ENCODE measurements at regions not wholly inside any gene's neighbourhood (a gene's known extent, or its start where the extent isn't known, plus 50 kb on each side); places are given as distances from the start of the nearest gene placed in this dataset.

DNA sequence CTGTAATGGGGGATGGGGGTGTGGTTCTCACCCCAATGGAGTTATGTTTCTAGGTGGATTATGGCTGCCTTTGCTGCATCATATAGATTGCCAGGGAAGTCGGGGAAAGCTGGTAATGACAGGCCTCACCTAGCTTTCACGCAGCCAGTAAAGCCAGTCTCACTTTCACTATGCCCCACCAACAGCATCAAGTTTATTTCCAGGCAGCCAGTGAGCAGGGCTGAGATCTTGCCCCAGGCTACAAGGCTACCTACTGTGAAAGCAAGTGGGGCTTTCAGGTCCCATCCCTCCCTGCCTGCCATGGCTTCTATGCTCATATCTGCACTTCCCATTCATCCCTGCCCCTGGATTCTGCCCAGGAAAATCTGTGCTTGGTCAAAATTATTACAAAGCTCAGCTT lies 61.7 kb upstream of the NXPH1 start:
- TF ChIP-seq, protein P1, sequence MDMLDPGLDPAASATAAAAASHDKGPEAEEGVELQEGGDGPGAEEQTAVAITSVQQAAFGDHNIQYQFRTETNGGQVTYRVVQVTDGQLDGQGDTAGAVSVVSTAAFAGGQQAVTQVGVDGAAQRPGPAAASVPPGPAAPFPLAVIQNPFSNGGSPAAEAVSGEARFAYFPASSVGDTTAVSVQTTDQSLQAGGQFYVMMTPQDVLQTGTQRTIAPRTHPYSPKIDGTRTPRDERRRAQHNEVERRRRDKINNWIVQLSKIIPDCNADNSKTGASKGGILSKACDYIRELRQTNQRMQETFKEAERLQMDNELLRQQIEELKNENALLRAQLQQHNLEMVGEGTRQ (CRISPR knock-in tag; IDR thresholded peaks at IDR 0.05): no peak
- TF ChIP-seq, protein P2, sequence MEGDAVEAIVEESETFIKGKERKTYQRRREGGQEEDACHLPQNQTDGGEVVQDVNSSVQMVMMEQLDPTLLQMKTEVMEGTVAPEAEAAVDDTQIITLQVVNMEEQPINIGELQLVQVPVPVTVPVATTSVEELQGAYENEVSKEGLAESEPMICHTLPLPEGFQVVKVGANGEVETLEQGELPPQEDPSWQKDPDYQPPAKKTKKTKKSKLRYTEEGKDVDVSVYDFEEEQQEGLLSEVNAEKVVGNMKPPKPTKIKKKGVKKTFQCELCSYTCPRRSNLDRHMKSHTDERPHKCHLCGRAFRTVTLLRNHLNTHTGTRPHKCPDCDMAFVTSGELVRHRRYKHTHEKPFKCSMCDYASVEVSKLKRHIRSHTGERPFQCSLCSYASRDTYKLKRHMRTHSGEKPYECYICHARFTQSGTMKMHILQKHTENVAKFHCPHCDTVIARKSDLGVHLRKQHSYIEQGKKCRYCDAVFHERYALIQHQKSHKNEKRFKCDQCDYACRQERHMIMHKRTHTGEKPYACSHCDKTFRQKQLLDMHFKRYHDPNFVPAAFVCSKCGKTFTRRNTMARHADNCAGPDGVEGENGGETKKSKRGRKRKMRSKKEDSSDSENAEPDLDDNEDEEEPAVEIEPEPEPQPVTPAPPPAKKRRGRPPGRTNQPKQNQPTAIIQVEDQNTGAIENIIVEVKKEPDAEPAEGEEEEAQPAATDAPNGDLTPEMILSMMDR (IDR thresholded peaks at IDR 0.05): no peak
- TF ChIP-seq ZNF121 (CRISPR knock-in tag; IDR thresholded peaks at IDR 0.05) (no peak), JUN (CRISPR knock-in tag; IDR thresholded peaks at IDR 0.05) (no peak), ZNF138 (CRISPR knock-in tag; conservative IDR thresholded peaks at IDR 0.05) (no peak), ATF1 (CRISPR knock-in tag; IDR thresholded peaks at IDR 0.05) (no peak), ZNF232 (CRISPR knock-in tag; IDR thresholded peaks at IDR 0.05) (no peak), NR2C2 (CRISPR knock-in tag; IDR thresholded peaks at IDR 0.05) (no peak), ESRRA (CRISPR knock-in tag; IDR thresholded peaks at IDR 0.05; ENCODE audit: borderline replicate concordance) (no peak), CREM (CRISPR knock-in tag; IDR thresholded peaks at IDR 0.05) (no peak)
- TF ChIP-seq, protein P3, sequence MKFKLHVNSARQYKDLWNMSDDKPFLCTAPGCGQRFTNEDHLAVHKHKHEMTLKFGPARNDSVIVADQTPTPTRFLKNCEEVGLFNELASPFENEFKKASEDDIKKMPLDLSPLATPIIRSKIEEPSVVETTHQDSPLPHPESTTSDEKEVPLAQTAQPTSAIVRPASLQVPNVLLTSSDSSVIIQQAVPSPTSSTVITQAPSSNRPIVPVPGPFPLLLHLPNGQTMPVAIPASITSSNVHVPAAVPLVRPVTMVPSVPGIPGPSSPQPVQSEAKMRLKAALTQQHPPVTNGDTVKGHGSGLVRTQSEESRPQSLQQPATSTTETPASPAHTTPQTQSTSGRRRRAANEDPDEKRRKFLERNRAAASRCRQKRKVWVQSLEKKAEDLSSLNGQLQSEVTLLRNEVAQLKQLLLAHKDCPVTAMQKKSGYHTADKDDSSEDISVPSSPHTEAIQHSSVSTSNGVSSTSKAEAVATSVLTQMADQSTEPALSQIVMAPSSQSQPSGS (CRISPR knock-in tag; IDR thresholded peaks at IDR 0.05; ENCODE audit: borderline replicate concordance, low read depth): no peak
- TF ChIP-seq, protein P4, sequence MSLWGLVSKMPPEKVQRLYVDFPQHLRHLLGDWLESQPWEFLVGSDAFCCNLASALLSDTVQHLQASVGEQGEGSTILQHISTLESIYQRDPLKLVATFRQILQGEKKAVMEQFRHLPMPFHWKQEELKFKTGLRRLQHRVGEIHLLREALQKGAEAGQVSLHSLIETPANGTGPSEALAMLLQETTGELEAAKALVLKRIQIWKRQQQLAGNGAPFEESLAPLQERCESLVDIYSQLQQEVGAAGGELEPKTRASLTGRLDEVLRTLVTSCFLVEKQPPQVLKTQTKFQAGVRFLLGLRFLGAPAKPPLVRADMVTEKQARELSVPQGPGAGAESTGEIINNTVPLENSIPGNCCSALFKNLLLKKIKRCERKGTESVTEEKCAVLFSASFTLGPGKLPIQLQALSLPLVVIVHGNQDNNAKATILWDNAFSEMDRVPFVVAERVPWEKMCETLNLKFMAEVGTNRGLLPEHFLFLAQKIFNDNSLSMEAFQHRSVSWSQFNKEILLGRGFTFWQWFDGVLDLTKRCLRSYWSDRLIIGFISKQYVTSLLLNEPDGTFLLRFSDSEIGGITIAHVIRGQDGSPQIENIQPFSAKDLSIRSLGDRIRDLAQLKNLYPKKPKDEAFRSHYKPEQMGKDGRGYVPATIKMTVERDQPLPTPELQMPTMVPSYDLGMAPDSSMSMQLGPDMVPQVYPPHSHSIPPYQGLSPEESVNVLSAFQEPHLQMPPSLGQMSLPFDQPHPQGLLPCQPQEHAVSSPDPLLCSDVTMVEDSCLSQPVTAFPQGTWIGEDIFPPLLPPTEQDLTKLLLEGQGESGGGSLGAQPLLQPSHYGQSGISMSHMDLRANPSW (CRISPR knock-in tag; conservative IDR thresholded peaks at IDR 0.05; ENCODE audit: low read depth): no peak

Data from WTC11 (cell line).